ENCODE measurements at regions not wholly inside any gene's neighbourhood (a gene's known extent, or its start where the extent isn't known, plus 50 kb on each side); places are given as distances from the start of the nearest gene placed in this dataset.

DNA sequence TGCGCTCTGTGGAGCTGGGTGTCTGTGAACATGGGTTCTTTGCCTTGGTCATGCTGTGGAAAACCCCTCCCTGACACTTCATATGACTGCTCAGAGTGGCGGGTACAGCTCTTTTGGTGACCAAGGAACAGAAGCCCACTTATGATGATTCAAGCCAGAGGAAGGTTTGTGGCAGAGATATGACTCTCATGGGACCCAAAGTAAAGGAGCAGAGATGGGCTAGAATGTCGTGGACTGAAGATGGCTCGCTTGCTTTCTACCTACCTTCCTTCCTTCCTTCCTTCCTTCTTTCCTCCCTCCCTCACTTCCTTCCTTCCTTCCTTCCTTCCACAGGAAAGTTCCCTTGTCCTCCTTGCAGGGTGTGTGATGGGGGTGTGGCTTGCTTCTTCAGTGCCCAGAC is 169.7 kb upstream of the IRX3 start:
- no peak for TF ChIP-seq EZH2 (IDR thresholded peaks at IDR 0.05; ENCODE audit: insufficient read depth, poor library complexity, severe bottlenecking)
- TF ChIP-seq EZH2phosphoT487 (IDR thresholded peaks at IDR 0.05; ENCODE audit: insufficient read depth, low read depth): no peak

All from GM23248 (cell line).